Fibroblast of upper back skin (primary cell): ENCODE measurements at regions not wholly inside any gene's neighbourhood (a gene's known extent, or its start where the extent isn't known, plus 50 kb on each side); places are given as distances from the start of the nearest gene placed in this dataset.

Experiments used
- DNase-seq: peaks from one replicate; pipeline ENCODE4 v3.0.0-alpha.2; 2013

- DNase-seq: no peak
Observed at GRCh38 chr2:134131681-134132489, 122.0 kb upstream of the MGAT5 start.

GRCh38 chr2:134132490-134132857 is 121.4 kb upstream of the MGAT5 start:
- DNase-seq: no peak

GRCh38 chr2:134133622-134134312 is 120.1 kb upstream of the MGAT5 start:
- no peak for DNase-seq

- DNase-seq: no peak
Observed at GRCh38 chr2:134134313-134134706, 119.6 kb upstream of the MGAT5 start.

GRCh38 chr2:134134827-134135226 is 119.0 kb upstream of the MGAT5 start:
- DNase-seq: no peak

- DNase-seq: no peak
Observed at GRCh38 chr2:134135793-134136192, 118.1 kb upstream of the MGAT5 start.

- DNase-seq: no peak
Observed at GRCh38 chr2:134136731-134137130, 117.1 kb upstream of the MGAT5 start.

GRCh38 chr2:134137182-134137611 is 116.7 kb upstream of the MGAT5 start:
- peak; percentile 82 for DNase-seq

- peak; percentile 69 for DNase-seq
Observed at GRCh38 chr2:134138115-134138514, 115.8 kb upstream of the MGAT5 start.

- DNase-seq: no peak
Observed at GRCh38 chr2:134139611-134140010, 114.3 kb upstream of the MGAT5 start.

GRCh38 chr2:134140251-134140661 is 113.6 kb upstream of the MGAT5 start:
- no peak for DNase-seq

GRCh38 chr2:134141598-134142340 is 112.1 kb upstream of the MGAT5 start:
- DNase-seq: no peak

GRCh38 chr2:134142341-134142738 is 111.5 kb upstream of the MGAT5 start:
- no peak for DNase-seq

- DNase-seq: peak; percentile 77
Observed at GRCh38 chr2:134142903-134143302, 111.0 kb upstream of the MGAT5 start.

GRCh38 chr2:134143568-134143967 is 110.3 kb upstream of the MGAT5 start:
- no peak for DNase-seq

GRCh38 chr2:134144081-134144596 is 109.7 kb upstream of the MGAT5 start:
- DNase-seq: no peak

GRCh38 chr2:134144651-134145050 is 109.2 kb upstream of the MGAT5 start:
- no peak for DNase-seq

GRCh38 chr2:134145519-134145918 is 108.4 kb upstream of the MGAT5 start:
- no peak for DNase-seq

- no peak for DNase-seq
Observed at GRCh38 chr2:134146161-134146560, 107.7 kb upstream of the MGAT5 start.

GRCh38 chr2:134146620-134147019 is 107.3 kb upstream of the MGAT5 start:
- peak; percentile 73 for DNase-seq

- DNase-seq: no peak
Observed at GRCh38 chr2:134148172-134148571, 105.7 kb upstream of the MGAT5 start.

GRCh38 chr2:134148843-134149472 is 104.9 kb upstream of the MGAT5 start:
- peak; percentile 31 for DNase-seq

- DNase-seq: no peak
Observed at GRCh38 chr2:134149904-134150303, 104.0 kb upstream of the MGAT5 start.
